Activated T-cell treated with anti-CD3 and anti-CD28 coated beads for 1 hour (primary cell): ENCODE measurements at regions not wholly inside any gene's neighbourhood (a gene's known extent, or its start where the extent isn't known, plus 50 kb on each side); places are given as distances from the start of the nearest gene placed in this dataset.
"Not testable (repeated sequence)": the region's sequence is repeated elsewhere in the genome, so short reads cannot be mapped to it uniquely, and the experiment has no call there.

Experiments
- DNase-seq: peaks from one replicate; pipeline ENCODE4 v3.0.0-alpha.2; 2020; ENCODE audit warnings: low read depth

DNA sequence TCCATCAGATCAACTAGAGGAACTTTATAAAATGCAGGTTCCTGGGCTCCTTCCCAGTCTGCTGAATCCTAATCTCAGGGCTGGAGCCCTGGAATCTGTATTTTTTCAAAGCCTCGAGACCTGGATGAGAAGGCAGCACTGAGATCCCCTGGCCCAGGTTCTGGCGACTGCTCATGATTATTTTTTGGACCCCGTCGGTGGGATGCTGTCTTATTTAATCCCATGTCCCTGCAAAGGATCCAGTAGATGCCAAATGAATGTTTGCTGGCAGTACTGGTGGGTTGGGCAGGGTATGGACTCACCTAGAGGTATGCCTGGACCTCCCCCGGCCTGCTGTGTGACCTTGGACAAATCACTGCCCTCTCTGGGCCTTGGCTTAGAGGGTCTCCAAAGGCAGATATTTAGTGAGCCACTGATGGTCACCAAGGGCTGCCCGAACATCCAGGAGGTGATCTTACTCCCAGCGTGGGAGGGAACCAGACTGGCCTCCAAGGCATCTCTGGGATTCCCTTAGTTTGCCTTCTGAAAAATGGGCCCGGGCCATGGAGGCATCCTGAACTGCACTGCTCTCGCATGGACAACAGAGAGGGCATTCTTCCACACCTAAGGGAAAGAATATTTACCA, 91.6 kb upstream of the RUNX3 start:
- DNase-seq, result no peak

DNA sequence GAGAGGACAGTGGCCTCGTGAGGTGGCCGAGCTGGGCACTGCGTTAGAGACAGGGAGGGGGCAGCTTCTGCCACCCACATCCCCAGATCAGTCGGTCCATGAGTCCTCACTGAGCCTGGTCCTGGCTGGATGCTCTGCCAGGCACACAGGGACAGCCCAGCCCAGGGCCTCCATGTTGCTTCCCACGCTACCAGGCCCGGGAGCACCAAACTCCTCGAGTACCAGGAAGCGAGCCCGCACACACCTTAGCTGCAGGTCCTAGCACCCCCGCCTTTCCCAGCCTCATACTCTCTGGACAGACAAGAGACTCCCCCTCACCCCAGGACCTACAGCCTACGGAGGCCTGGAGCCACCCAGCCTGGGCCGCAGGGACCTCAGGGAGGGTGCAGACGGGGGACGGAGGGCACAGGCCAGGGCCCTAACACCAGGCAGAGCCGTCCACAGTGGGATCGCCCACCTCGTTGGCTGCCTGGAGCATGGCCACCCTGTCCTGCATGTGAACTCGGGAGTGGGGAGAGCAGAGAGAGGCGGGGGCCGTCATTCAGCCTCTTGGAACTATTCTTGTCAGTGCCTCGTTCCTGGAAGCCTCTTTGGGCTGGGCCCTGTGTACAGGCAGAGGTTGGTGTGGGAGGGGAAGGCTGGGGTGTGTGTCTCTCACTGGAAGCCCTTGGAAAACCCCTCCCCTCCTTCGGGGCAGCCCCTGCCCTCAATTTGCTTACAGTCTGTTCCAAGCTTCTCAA, 90.9 kb upstream of the RUNX3 start:
- DNase-seq, result no peak

DNA sequence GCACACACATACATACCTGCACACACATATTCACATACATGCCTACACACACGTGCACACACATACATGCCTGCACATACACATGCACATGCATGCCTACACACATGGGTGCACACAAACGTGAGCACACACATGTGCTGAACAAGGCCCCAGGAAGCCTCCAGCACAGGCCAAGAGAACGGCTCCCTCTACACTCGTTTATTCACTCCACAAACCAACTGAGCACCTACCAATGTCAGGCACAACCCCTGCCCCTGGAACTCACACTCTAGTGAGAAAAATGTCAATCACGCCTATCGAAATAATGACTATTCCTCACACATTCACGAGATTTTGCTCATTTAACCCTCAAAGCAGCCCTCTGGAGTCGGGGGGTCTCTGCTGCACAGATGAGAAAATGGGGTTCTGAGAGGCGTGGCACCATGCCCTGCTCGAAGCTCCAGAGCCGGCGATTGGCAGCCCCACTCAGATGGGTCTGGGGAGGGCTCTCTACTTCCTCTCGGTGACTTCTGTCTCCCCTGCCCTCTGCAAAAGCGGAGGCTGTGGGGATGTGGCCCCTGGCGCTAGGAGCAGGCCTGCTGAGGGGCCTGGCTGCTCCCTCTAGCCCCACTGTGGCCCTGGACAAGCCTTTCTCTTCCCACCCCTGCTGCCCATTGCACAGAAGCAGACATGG, 90.2 kb upstream of the RUNX3 start:
- DNase-seq, result no peak

DNA sequence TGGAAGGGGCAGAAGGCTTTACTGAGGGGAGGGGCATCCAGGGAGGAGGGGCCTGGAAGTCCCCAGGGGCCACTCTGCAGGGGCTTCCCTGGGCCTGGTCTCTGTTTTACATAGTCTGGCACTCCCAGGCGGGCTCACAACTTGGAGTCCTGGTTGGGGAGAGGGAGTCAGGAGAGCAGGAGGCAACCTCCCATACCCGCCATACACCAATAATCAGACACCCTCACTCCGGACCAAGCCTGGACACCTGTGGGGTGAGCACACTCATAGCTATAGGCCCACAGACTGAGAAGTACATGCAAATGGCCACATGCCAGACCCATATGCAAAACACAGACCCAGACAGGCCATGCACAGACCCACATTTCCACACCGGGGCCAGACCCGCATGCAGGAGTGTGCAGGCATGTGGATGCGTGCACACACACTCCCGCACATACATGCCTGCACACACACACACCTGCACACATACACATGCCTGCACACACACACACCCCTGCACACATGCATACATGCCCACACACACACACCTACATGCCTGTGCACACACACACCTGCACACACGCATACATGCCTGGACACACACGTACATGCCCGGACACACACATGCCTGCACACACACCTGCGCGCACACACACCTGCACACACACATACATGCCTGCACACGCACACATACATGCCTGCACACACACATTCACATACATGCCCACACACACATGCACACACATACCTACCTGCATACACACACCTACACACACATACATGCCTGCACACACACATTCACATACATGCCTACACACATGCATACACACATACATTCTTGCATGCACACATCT, 89.5 kb upstream of the RUNX3 start:
- no peak for DNase-seq

DNA sequence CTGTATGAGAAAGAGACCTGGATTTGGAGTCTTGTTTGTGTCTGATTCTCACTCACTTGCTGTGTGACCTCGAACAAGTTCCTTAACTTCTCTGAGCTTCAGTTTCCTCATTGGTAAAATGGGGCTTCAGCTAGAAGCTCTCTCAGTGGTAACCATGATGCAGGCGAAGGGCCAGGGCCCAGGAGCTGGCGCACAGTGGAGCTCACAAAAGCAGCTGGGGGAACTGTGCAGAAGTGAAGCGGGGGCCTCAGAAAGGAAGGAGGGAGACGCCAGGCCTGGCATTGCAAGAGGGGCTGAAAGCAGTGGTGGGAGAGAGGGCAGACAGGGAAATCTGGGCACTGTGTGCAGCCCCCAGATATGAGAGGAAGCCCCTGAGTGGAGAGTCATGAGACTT, 88.9 kb upstream of the RUNX3 start:
- DNase-seq, result no peak

DNA sequence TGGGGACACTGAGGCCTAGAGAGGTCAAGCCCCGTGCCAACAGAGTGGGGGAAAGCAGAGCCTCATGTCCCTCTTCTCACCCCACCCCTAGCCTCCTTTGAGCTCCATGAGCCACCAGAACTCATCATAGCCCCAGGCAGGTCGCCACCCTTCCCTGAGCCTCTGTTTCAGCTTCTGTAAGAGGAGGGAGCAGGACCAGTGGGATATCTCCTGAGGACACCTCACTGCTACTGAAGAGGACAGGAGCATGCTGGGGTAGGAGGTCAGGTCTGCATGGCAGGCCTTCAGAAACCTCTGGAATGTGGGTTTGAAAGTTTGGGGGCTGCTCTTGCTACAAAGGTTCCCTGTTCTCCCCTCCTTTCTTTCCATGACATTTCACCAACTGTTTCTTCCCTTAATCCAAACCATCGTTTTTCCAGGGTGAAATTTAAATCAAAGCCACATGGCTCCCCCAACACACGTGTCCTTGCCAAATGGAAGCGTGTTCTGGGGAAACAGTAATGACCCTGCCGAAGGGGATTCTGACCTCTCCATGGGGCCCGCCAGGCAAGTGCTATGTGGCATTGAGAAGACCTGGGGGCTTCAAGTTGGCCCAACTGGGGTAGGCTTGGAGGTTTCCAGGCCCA, 88.1 kb upstream of the RUNX3 start:
- DNase-seq, result no peak

DNA sequence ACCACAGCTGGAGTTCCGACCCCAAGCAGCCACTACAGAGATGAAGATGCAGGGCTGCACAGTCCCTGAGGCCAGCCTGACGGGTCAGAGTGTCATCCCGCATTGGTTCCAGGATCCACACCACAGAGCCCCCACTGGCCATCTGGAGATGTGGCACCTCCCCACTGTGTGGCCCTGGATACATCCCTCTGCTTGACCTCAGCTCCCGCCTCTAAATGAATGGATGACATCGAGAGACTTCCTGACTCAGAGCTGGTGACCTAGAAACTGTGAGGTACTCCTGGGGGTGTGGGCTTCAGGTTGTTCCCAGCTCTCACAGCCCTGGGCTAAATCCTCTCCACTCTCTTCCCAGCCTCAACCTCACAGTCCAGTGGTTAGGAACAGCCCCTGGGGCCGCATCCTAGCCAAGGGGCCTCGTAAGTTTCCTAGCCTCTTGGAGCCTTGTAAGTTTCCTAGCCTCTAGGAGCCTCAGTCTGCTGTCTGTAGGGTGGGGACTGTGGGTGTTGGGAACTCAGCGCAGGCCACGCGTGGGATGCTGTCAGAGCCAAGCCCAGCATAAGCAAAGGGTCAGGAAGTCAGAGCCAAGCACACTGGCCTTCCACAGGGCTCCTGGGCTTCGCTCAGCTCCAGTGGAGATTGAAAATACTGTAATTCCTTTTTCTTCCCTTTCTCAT, 87.5 kb upstream of the RUNX3 start:
- no peak for DNase-seq

DNA sequence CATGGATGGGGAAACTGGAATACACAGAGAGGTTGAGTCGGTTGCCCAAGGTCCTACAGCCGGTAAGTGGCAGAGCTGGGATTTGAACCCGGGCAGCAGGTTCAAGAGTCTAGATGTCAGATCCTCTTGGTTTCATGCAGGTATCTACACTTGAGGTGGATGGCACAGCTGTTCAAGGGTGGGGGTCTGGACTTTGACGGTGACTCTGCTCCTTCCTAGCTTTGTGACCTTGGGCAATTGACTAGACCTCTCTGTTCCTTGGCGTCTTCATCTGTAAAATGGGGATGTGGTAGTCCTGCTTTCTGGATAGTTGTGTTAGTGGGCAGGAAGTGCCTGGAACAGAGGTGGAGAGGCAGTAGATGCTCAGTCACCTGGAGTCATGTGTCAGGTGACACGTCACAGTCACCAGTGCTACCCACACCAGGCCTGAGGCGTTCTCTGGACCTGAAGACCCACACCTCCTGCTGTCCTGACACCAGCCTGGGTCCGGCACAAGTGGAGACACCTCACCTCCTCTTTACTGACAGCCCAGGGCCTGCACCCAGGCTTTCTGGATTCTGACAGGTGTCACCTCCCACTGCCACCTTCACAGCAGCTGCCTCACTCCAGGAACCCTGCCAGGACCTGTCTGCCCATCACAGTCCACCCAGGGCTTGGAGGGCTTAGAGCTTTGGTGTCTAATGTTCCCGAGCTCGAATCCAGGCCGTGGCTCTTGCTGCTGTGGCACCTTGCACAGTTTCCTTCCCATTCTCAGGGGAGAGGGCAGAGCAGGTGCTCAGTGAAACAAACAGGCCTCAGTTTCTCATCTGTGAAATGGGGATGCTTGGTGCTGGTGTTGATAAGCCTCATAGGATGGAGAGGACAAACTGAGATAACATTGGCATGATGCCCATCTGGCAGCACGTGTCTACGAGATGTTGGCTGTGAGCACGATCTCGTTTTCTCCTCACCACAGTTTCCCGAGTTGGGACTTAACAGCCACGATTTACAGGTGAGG, 83.2 kb upstream of the RUNX3 start:
- DNase-seq, result no peak

DNA sequence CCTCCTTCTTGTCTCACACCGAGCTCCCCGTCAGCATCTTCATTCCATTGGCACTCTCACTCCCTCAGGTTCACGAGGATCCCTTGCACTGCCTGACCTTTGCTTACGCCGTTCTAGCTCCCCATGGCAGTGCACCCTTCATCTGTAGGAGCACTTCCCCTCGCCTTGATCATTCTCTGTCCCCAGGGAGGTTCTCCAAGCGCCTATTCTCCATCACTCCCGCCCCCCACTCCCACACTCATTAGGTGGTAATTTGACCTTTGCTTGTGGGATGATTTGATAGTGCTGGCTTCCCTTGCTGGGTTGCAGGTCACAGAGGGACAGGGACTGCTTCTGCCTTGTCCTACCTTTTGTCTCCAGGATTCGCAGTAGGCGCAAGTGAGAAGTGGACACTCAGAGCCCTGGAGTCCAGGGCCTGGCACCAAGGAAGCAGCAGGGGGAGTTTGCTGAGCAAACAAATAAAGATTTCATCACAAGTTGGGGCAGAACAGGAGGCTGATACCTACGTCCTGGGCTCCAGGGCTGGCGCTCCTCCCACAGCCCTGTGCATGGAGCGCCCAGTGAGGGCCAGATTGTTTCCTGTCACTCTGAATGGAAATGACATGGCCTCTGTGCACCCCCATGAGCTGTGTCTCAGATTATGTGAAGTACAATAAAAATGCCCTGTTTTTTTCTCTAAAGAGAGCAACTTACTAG, 82.0 kb upstream of the RUNX3 start:
- no peak for DNase-seq

DNA sequence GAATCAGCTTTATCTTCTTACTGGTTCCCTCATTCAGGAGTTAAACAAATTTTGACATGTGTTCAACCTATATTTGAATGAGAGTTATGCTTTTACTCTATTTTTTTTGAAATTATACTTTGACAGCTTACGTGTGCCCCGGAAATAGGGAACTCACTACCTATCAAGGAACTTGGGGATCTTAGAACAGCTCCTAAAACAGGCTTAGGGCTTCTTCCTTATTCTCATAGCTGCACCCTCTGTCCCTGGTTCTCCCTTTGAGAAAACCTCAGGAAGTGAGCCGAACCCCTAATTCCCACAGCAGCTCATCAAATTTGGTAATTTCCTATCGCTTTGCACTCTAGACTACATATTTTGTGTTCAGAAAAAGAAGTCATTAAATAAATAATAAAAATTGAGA, 81.2 kb upstream of the RUNX3 start:
- DNase-seq, result no peak

DNA sequence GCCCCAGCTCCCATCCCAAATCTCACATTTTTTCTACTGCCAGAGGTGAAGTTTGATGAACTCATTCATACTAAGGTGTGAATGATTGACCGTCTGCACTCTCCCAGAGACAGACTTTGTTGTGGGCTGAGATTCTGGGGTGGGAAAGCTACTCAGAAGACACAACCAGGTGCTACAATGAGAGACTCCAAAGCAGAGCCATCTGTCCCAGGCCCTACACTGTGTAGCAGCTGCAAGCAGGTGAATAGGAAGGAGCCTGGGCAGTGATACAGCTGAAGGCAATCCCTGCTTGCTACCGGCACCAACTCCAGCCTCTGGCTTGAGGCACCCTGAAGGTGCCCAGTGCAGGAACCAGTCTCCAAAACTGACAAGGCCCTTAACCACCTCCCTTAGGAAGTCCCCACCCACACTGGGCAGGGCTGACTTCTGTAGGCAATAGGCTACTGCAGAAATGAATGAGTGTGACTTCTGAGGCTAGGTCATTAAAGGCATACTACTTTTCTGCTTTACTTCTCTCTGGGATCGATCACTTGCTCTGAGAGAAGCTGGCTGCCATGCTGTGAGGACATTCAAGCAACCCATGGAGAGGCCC, 79.7 kb upstream of the RUNX3 start:
- no peak for DNase-seq

DNA sequence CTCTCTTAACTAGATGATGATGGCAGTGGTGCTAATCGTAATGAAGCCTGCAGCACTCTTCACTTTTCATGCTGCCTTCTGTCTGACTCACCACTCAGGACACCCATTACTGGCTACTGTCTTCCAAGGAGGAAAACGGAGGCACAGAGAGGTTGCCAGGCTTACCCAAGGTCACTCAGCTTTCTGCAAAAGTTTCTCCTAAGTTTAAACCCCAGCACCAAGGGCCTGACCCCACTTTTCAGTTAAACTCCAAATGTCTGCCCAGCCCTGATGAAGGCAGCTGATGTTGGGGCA, 78.1 kb upstream of the RUNX3 start:
- no peak for DNase-seq

DNA sequence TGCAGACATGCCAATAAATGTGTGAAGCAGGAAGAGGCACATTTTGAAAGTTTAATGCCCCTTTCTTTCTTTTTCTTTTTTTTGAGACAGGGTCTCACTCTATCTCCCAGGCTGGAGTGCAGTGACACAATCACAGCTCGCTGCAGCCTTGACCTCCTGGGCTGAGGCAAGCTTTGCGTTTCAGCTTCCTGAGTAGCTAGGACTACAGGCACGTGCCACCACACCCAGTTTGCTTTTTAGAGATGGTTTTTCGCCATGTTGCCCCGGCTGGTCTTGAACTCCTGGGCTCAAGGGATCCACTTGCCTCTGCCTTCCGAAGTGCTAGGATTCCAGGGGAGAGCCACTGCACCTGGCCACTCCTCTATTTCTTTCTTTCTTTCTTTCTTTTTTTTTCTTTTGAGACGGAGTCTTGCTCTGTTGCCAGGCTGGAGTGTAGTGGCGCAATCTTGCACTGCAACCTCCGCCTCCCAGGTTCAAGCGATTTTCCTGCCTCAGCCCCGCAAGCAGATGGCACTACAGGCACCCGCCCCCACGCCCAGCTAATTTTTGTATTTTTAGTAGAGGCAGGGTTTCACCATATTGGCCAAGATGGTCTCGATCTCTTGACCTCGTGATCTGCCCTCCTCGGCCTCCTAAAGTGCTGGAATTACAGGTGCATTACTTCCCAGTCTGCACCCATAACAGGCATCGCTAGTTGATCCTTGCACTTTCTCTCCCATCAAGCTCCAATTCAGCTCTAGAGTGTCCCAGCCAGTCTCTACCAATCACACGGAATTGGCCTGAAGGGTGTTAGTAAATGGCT, 77.5 kb upstream of the RUNX3 start:
- not testable (repeated sequence) for DNase-seq

DNA sequence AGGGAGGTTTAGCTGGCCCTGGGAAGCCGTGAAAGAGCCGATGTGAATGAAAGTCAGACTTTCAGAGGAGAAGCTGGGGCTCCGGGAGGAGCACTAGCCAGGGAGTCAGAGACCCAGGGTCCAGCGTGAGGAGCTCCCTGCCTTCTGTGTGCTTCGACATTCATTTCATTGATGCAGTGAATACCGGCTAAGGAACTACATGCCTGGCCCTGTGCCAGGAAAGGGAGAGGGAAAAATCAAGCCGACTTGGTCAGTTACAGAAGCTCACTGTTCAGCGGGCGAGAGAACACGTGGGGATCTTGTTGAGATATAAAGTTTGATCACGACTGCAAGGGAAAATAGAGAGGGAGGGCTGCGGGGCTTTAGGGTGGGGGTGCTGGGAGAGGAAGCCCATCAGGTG, 76.7 kb upstream of the RUNX3 start:
- no peak for DNase-seq

DNA sequence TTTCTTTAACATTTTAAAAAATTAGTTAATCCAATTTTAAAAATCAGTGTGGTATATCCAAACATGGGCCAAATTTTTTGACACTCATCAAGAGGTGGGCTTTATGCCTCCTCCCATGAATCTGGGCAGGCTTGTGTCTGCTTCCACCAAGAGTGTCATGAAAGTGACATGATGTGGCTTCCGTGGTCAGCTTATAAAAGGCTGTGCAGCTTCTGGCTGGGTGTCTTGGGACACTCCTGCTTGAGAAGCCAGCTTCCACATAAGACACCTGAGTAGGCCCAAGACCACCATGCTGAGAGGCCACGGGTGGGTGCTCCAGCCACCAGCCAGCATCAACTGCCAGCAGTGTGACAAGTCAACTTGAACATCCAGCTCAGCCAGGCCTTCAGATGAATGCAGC, 74.3 kb upstream of the RUNX3 start:
- DNase-seq, result no peak

DNA sequence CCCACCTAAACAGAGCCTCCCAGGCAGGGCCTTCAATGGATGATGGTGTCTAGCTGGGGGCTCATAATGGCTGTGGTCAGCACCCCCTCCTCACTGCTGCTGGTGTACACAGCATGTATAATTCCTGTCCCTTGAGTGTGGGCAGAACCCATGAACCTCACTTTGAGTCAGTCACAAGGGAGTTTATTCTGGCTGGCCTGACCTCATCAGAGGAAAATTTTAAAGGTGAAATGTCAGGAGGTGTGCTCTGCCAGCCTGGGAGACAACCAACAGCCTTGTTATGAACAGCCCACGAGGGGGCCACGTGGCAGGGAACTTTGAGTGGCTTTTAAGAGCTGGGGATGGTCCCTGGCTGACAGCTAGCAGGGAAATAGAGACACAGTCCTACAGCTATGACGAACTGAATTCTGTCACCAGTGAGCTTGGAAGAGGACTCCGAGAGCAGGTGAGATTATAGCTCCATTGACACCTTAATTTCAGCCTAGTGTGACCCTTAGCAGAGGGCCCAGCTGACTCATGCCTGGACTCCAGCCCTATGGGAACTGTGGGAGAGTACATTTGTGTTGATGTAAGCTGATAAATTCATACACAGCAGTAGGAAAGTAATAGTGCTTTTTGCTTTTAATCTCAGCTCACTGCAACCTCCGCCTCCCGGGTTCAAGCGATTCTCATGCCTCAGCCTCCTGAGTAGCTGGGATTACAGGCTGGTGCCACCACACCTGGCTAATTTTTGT, 73.5 kb upstream of the RUNX3 start:
- DNase-seq, result no peak

DNA sequence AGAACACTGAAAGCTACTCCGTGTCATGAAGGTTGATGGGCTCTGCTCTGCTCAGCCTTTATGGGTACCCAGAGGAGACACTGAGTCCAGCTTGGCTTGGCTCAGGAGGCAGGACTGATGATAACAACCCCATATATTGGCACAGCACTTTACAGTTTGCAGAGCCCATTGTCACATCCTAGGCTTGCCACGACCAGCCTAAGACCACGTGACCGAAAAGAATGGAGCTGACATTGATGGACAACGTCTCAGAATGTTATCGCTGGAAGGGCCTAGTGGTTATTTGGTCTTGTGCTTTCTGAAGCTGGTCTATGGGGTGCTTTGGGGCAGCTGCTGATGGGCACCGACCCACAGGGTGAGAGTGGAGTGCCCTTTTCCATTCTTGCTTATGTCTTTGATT, 72.9 kb upstream of the RUNX3 start:
- no peak for DNase-seq
